Duodenal mucosa (tissue), 2 donors: ENCODE measurements at regions not wholly inside any gene's neighbourhood (a gene's known extent, or its start where the extent isn't known, plus 50 kb on each side); places are given as distances from the start of the nearest gene placed in this dataset.

Experiments
- H3K27ac ChIP-seq: one replicate; pipeline ENCODE4 v1.7.0; 2013; ENCODE audit warnings: low read depth, low read length
- H3K27me3 ChIP-seq, 2 donors: one replicate each; pipeline ENCODE4 v1.7.0; 2013; ENCODE audit warnings: low read length in 2 of 2, control low read depth in 1 of 2; ENCODE audit not compliant: insufficient read depth in 2 of 2, control insufficient read depth in 1 of 2
- H3K36me3 ChIP-seq, 2 donors: one replicate each; pipeline ENCODE4 v1.7.0; 2013; ENCODE audit warnings: low read length in 2 of 2, control low read depth in 1 of 2; ENCODE audit not compliant: insufficient read depth in 2 of 2, control insufficient read depth in 1 of 2
- H3K4me1 ChIP-seq, 2 donors: one replicate each; pipeline ENCODE4 v1.7.0; 2013; ENCODE audit warnings: low read length in 2 of 2, control low read depth in 1 of 2; ENCODE audit not compliant: insufficient read depth in 2 of 2, control insufficient read depth in 1 of 2
- H3K4me3 ChIP-seq, 2 donors: one replicate each; pipeline ENCODE4 v1.7.0; 2013; ENCODE audit warnings: low read length in 2 of 2, low read depth in 1 of 2
- H3K9ac ChIP-seq, 2 donors: one replicate each; pipeline ENCODE4 v1.7.0; 2013; ENCODE audit warnings: low read length in 2 of 2, low read depth in 1 of 2
- H3K9me3 ChIP-seq, 2 donors: one replicate each; pipeline ENCODE4 v1.7.0; 2013; ENCODE audit warnings: low read length in 2 of 2, control low read depth in 1 of 2; ENCODE audit not compliant: control insufficient read depth in 1 of 2

DNA sequence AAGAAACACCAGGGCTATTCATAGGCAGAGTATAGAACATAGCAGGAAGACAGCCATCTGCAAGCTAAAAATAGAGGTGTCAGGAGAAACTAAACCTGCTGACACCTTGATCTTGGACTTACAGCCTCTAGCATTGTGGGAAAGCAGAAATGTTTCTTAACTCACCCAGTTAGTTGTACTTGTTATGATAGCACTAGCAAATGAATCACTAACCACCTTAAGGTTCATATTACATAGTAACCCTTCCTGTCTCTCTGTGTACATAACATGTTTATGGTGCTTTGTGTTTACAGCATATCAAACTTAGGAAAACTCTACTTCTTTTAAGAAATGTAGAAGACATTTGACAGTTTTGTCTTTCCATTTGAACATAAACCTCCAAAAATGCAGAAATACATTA is 1031.3 kb downstream of the FSCB start:
- Histone ChIP-seq H3K9ac (no peak overlapping the region), H3K36me3 (no peaks in the 10 kb centered on the region), H3K4me1 (no peaks in the 10 kb centered on the region), H3K27ac (no peak overlapping the region), H3K27me3 (no peaks in the 10 kb centered on the region), H3K4me3 (no peak overlapping the region), H3K9me3 (peaks cover 3 to 23% of the 10 kb centered on the region in 2 donors)

DNA sequence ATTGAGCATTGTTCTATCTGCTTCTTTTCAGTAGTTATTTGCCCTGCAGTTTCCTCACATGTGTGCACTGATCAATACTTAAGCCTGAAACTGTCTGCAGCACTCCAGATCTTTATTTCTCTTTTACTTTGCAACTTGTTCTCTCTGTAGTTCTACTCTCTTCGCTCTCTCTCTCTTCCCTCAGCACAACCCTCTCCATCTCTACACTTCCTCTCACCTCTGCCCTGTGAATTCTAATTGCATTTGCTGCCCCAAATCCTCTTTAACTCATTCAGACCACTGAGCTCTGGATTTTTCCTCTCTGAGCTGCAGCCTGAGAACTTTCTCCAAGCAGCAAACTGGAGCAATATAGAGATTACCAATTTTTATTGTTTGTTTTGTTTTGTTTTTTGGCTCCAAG is 1035.5 kb downstream of the FSCB start:
- Histone ChIP-seq H3K27me3 (no peaks in the 10 kb centered on the region), H3K4me3 (no peak overlapping the region), H3K9me3 (peaks cover 0 to 2% of the 10 kb centered on the region in 2 donors), H3K36me3 (no peaks in the 10 kb centered on the region), H3K9ac (no peak overlapping the region), H3K27ac (no peak overlapping the region), H3K4me1 (no peaks in the 10 kb centered on the region)

DNA sequence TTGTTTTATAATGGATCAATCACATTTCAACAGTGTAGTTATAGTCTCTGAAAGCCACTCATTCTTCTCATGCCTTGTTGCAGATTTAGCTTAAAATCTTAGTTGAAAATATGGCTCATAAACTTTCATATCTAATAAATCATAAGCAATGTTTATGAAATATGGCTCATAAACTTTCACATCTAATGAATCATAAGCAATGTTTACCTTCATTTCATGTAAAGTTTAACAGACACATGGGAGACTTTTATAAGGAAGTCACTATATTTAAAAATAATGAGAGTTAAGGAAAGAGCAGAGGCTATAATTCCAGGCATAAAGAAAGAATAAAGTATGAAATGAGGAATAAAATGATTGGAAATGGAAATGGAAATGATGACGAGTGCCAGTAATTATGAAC is 1042.1 kb downstream of the FSCB start:
- Histone ChIP-seq H3K4me1 (no peaks in the 10 kb centered on the region), H3K27me3 (no peaks in the 10 kb centered on the region), H3K4me3 (no peak overlapping the region), H3K9ac (no peak overlapping the region), H3K9me3 (peaks cover 3 to 5% of the 10 kb centered on the region in 2 donors), H3K36me3 (no peaks in the 10 kb centered on the region), H3K27ac (no peak overlapping the region)

- peaks cover 17 to 20% of the 10 kb centered on the region in 2 donors for H3K9me3 ChIP-seq
- no peaks in the 10 kb centered on the region for H3K36me3 ChIP-seq
- no peak overlapping the region for H3K9ac ChIP-seq
- no peak overlapping the region for H3K27ac ChIP-seq
- no peaks in the 10 kb centered on the region for H3K4me1 ChIP-seq
- no peak overlapping the region for H3K4me3 ChIP-seq
- no peaks in the 10 kb centered on the region for H3K27me3 ChIP-seq
Observed at GRCh38 chr14:43449291-43449690, 1057.8 kb downstream of the FSCB start.

DNA sequence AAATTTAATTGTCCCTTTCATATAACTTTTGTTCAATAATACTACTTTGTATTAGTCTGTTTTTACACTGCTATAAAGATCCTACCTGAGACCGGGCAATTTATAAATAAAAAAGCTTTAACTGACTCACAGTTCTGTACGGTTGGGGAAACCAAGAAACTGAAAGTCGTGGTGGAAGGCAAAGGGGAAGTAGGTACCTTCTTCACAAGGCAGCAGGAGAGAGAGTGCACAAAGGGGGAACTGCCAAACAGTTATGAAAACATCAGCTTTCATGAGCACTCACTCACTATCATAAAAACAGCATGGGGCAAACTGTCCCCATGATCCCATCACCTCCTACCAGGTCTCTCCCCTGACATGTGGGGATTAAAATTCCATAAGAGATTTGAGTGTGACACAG is 1069.0 kb downstream of the FSCB start:
- Histone ChIP-seq H3K9ac (no peak overlapping the region), H3K27me3 (no peaks in the 10 kb centered on the region), H3K36me3 (no peaks in the 10 kb centered on the region), H3K4me1 (no peaks in the 10 kb centered on the region), H3K9me3 (peaks cover 4 to 5% of the 10 kb centered on the region in 2 donors), H3K27ac (no peak overlapping the region), H3K4me3 (no peak overlapping the region)

GRCh38 chr14:43418324-43418723 is 1088.8 kb downstream of the FSCB start:
- Histone ChIP-seq H3K27ac (no peak overlapping the region), H3K27me3 (no peaks in the 10 kb centered on the region), H3K4me3 (no peak overlapping the region), H3K36me3 (no peaks in the 10 kb centered on the region), H3K9ac (no peak overlapping the region), H3K9me3 (peaks cover 4 to 8% of the 10 kb centered on the region in 2 donors), H3K4me1 (no peaks in the 10 kb centered on the region)

- Histone ChIP-seq H3K9me3 (peaks cover 0 to 8% of the 10 kb centered on the region in 2 donors), H3K27ac (no peak overlapping the region), H3K4me1 (no peaks in the 10 kb centered on the region), H3K9ac (no peak overlapping the region), H3K4me3 (no peak overlapping the region), H3K27me3 (no peaks in the 10 kb centered on the region), H3K36me3 (no peaks in the 10 kb centered on the region)
Observed at GRCh38 chr14:43413084-43413483, 1094.0 kb downstream of the FSCB start.

DNA sequence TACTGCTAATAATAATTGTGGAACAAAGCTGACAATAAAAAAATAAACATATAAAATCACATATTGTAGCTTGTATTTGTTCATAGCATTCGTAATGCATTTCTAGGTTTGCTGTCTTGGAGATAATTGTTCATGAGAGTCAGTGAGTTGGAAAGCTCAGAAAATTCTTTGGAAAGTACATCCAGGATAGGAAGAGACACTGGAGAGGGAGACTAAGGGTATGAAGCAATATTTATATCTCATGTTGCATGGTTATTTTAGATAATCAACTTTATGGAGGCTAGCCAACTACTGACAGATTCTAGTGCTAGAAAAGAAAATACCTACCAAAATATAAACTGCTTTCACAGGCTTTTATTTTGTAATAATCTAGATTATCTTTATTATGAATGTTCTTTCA is 1095.2 kb downstream of the FSCB start:
- Histone ChIP-seq H3K9ac (no peak overlapping the region), H3K4me3 (no peak overlapping the region), H3K27ac (no peak overlapping the region), H3K27me3 (no peaks in the 10 kb centered on the region), H3K9me3 (peaks cover 2 to 4% of the 10 kb centered on the region in 2 donors), H3K36me3 (no peaks in the 10 kb centered on the region), H3K4me1 (no peaks in the 10 kb centered on the region)

DNA sequence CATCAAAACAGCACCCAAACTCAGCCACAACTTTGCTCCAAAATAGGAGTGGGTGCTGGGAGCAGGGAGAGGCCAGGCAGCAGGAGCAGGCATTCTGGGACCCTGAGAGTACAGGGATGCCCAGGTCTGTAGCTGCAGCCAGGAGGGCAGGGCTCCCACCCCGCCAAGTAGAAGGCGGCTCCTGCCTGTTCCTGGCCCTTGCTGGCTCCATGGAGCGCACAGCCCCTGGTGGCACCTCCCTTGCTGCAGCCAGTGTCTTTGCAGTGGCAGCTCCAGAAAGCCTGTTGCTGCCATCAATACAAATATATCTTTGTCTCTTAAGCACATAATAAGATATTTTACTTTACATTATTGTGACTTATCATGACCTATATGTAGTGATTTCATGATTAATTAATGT is 1096.5 kb downstream of the FSCB start:
- Histone ChIP-seq H3K4me3 (no peak overlapping the region), H3K27me3 (no peaks in the 10 kb centered on the region), H3K27ac (no peak overlapping the region), H3K36me3 (no peaks in the 10 kb centered on the region), H3K9ac (no peak overlapping the region), H3K4me1 (no peaks in the 10 kb centered on the region), H3K9me3 (peaks cover 2 to 5% of the 10 kb centered on the region in 2 donors)

GRCh38 chr14:43408472-43408871 is 1098.6 kb downstream of the FSCB start:
- Histone ChIP-seq H3K4me1 (no peaks in the 10 kb centered on the region), H3K9ac (no peak overlapping the region), H3K36me3 (no peaks in the 10 kb centered on the region), H3K4me3 (no peak overlapping the region), H3K9me3 (peaks cover 2 to 9% of the 10 kb centered on the region in 2 donors), H3K27ac (no peak overlapping the region), H3K27me3 (no peaks in the 10 kb centered on the region)

- H3K4me1 ChIP-seq = no peaks in the 10 kb centered on the region
- peaks cover 2 to 9% of the 10 kb centered on the region in 2 donors for H3K9me3 ChIP-seq
- H3K4me3 ChIP-seq = no peak overlapping the region
- no peak overlapping the region for H3K27ac ChIP-seq
- no peak overlapping the region for H3K9ac ChIP-seq
- H3K27me3 ChIP-seq = no peaks in the 10 kb centered on the region
- no peaks in the 10 kb centered on the region for H3K36me3 ChIP-seq
Observed at GRCh38 chr14:43407706-43408105, 1099.4 kb downstream of the FSCB start.
